ENCODE measurements at regions not wholly inside any gene's neighbourhood (a gene's known extent, or its start where the extent isn't known, plus 50 kb on each side); places are given as distances from the start of the nearest gene placed in this dataset.
"Not testable (repeated sequence)": the region's sequence is repeated elsewhere in the genome, so short reads cannot be mapped to it uniquely, and the experiment has no call there.

DNA sequence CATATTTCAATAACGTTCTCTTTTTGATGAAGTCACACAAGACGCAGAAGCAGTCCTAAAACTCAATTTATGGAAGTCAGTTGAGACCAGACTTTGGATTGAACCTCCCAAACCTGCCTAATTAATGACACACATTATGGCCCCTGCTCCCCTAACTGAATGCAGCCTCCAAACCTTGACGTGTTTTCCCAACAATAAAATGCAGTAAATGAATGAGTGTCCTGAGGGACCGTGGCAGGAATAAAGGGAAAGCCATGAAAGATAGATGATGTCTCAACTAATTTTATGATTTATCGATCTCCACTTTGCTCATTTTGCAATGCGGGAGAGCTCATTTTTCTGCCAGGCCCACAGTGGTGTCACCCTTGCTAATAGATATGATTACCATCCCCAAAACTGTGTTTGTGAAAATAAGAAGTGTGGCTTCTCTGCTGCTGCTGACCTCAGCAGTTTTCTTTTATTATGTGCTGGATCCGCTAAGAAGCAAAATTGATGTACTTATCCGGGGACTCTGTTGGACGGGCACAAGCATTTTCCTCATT is 189.9 kb downstream of the NPIPA8 start:
- not testable (repeated sequence) for DNase-seq

DNA sequence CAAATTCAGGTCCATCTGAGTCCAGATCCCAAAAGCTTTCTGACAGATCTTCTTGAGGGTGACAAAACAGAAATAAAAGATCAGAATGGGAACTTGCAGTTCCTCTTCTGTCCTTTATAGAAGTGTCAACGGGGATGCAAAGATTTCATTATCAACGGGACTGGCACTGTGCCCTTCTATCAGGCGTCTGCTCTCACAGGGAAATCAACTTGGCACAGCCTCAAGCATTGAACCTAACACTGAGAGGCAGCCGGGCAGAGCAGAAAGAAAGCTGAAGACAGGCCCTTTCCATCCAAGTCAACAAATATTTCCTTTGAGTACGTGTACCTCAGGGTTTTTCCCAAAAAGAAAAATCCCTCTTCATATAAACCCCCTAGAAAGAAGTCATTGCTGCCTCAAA is 194.5 kb downstream of the NPIPA8 start:
- DNase-seq: not testable (repeated sequence)

DNA sequence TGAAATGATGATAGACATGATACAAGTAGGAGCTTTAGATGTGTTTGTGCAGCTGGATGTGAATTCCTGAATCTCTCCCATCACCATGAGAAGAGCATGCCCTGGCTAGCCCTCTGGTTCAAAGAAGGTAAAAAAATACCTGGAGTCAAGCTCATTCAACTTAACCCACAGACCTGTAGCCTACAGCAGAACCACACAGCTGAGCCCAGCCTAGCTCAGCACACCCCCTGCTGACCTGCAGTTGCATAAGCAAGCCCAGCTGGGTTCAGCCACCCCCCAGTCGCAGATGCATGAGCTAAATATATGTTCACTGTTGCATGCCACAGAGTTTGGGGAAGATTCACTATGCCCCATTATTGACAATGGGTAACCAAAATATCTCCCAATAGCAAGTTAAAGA is 200.2 kb downstream of the NPIPA8 start:
- DNase-seq: not testable (repeated sequence)

DNA sequence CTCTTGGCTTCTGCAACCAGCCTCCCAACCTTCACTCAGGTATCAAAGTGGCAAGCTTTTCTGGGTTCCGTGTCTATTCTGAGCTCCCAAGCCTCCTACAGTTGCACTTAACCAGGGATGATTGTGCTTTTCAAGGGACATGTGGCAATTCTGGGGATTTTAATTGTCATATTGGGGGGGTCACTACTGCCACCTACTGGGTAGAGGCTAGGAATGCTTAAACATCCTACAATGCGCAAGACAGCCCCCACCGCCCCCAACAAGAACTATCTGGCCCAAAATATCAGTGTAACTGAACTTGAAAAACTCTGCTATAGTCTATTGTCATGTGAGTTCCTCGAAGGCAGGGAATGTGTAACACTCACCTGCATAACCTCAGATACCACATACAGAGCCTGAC is 201.5 kb downstream of the NPIPA8 start:
- not testable (repeated sequence) for DNase-seq

DNA sequence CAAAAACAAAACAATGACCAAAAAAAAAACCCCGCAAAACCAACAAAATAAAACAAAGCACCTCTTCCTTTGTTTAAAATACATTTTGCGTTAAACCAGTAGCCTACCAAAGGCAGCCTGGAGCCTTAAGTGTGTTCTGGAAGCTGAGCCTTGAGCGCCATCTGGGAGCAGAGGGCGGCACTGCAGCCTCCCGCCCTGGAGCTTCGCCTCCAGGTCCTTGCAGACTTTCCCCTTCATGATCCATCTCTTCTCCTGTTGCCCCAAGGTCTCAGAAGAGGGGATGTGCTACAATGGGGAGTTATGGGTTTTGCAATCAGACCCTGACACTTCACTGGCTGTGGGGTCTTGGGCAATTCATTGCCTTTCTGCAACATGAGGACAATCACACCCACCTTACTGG is 204.9 kb downstream of the NPIPA8 start:
- not testable (repeated sequence) for DNase-seq

DNA sequence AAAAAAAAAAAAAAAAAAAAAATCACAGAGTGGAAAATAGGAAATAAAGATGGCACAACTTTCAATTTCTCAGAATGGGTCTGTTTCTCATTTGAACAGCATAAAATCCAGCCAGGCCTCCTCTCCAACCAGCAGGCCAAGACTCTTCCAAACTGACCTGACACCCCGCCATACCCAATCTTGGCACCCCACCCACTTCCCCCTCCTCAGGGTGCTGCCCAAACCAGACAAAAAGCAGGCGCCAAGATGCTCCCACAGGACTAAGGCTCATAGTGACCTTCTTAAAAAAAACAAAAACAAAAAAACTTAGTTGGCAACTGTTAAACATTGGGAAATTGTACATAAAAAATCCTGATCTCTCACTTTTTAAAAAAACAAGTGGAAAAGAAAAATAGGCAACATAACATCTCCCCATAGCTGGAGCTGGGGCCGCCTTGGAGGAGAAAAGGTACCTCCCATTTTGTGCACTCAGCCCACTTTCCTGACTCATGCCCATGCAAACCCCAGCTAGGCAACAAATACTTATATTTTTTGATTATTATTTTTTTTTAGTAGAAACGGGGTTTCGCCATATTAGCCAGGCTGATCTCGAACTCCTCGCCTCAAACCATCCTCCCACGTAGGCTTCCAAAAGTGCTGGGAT is 205.9 kb downstream of the NPIPA8 start:
- DNase-seq: not testable (repeated sequence)

DNA sequence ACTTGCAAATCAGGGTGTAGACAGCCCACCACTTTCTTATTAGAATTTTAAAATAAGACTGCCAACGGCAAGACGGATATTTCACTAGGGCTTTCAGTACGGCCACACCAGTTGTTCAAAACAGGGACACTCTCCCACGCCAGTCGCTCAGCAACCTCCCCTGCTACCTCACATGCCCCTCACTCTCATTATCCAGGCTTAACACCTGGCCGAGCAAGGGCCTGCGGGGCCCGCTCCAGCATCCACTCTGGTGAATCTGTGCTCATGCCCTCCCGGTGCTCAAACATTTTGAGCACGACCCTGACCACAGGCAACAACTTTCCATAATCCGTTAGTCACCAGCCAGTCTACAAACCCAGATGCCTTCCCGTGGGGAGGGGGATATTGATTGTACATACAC is 209.5 kb downstream of the NPIPA8 start:
- not testable (repeated sequence) for DNase-seq

DNA sequence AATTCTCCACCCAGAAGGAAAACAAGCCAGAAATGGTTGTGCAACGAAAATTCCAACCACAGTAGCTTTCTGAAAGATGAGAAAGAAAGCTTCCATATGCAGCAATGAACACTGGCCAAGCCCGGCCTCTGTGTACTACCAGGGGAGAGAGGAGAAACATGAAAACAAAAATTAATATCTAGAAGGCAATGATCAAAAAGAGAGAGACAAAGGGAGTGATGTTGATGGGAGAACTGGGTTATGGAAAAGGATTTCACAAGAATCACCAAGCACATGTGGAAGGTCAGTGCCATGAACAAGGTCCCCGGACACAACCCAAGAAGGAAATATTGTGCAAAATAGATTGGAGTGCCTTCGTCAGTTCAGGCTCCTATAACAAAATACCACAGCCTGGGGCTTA is 217.4 kb downstream of the NPIPA8 start:
- not testable (repeated sequence) for DNase-seq

DNA sequence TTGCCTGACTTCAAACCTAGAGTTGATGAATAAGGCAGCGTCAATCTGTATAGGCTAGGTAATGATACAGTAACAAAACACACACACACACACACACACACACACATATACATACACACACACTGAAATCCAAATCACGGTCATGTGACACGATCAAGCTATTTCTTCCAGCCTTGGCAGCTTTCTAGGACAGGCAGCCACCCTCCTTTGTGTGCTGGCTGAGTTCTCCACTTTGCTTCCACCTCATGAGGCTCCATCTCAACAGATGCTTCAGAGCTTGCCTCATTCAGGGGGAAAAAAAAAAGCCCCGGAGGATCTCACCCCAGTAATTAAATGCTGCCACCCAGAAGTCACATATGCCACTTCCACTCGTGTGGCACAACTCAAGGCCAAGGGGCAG is 217.9 kb downstream of the NPIPA8 start:
- DNase-seq: not testable (repeated sequence)

DNA sequence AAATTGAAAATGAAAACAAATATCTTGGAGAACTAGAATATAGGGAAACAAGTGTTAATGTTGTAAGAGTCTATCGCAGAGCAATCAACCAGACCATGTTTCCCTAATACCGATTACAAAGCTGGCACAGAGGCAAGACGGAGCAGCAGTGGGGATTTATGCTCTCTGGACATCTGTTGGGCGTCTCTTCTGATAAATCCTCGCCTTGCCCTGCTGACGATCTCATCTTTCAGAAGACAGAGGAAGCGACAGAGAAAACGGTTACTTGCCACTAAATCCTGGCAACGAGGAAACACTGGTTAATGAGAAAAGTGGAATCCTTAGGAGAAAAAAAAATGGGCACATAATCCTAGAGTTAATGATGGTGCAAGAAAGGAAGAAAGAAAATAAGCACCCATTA is 218.5 kb downstream of the NPIPA8 start:
- not testable (repeated sequence) for DNase-seq

DNA sequence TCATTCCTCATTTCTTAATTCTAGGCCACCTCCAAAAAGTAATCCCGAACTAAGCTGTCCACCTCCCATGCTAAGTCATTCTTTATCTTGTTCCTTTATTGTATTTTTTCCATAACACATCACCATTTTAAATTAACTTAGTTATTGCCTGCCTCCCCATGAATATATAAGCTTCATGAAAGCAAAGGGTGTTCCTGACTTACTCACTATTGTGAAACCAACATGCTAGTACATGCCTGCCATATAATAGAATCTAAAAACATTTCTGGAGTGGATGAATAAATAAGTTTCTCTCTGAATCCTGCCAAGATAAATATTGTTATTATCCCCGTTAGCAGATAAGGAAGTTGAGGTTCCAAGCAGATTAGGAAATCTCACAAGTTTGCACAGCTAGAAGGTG is 232.1 kb downstream of the NPIPA8 start:
- not testable (repeated sequence) for DNase-seq

DNA sequence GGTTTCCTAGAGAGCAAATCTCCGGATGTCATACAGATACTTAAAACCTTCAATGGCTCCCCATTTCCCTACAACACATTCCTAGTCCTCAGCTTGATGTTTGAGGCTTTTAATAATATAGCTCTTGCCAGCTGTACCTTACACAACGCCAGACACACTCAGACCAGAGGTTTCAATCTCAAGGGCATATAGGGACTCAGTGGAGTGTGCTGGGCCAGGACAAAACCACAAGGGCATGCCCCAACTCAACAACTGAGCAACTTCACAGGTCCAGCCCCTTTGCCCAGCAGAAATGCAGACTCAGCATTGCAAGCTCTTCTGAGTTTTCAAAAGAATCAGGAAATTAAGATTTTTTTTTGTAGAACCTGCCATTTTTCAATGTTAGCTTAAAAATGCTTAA is 235.5 kb downstream of the NPIPA8 start:
- not testable (repeated sequence) for DNase-seq

DNA sequence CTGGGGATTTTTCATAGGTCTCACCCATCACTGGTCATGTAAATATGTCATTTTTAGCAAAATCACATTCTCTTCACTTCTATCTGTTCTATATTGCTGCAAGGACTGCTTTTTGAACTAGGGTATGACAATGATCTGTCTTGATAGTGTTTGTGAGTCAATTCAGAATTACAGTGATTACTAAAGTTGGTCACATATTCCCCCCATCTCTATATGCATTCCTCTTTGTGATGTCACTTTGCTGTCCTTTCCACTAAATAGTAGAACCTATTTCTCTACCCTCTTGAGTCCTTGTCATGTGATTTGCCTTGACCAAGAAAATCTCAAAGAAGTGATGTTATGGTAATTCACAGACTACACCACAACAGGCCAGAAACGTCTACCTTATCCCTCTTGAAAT is 243.9 kb downstream of the NPIPA8 start:
- DNase-seq: not testable (repeated sequence)

DNA sequence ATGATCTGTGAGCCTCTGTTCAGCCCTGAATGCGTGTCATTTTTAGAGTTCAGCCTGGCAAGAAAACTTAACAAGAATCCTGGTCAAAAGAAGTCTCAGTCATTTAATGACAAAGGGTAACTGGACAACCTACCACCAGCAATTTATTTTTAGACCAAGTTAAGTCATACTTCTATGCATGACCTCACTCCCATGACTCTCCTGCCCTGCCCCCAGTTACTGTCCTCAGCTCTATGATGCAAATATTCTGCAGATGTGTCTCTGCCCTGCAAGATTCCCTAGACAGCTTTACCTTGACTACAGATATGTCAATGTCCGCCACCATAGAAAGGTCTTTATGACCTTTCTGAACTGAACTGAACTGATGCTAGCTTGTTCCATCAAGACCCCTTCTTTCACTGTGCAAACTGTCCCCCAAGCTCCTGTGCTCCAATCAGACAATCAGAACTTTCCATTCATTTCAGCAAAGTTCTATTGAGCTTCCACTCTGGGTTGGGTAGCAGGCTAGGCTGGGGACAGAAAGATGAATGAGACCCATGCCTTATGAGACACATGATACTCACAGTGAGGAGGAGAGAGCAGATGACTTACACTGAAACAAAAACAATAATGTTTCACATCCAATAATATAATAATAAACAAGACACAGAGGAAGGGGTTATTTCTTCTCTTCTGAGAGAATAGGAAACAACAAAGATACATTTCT is 255.7 kb downstream of the NPIPA8 start:
- not testable (repeated sequence) for DNase-seq

DNA sequence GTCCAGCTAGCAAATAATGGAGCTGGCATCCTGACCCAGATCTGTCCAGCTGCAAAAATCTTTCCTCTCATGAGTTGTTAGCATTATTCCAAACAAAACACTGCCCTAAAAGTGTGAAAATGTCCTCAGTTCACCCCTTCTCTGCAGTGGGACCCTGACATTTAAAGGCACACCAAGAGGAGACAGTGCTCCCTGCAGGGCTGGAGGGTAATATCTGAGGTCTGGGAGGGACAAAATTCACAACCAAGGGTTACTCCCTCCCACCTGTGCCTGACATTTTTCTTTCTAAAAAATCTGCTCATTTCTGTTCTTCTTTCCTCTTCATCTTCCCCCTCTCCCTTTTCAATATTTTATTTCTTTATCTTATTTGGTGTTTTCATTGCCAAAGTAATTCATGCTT is 258.6 kb downstream of the NPIPA8 start:
- DNase-seq: not testable (repeated sequence)

DNA sequence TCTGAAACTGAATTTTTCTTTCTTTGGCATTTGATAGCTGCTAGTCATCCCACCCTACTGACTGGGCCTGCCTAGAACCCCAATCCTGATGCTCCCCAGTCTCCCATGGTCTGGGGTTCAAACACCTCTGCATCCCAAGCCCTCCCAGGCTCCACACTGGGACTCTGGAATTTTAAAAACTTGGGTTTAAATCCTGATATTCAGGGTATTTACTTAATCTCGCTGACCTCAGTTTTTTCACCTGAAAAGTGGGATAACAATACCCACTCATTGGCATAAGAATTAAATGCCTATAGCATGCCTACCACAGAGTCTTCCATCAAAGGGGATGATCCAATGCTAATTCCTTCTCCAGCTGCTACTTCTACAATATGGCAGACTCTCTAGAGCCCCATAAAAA is 264.4 kb downstream of the NPIPA8 start:
- DNase-seq: no peak

DNA sequence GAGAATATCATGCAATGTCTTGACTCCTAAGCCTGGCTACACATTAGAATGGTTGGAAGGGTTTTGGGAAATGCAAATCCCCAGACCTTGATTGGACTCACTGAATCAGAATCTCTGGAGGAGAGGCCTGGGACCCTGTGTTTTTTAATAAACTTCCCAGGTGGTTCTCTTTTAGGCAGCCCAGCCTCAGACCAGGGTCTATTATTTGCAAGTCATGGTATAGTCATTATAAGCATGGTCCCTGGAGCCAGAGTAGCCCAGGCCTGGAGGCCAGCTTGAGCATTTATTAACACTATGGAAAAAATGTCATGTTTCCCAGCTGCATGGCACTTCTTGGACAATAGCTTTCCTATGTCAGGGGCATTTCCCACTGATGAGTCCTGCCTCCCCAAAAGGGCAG is 266.9 kb downstream of the NPIPA8 start:
- DNase-seq: no peak

DNA sequence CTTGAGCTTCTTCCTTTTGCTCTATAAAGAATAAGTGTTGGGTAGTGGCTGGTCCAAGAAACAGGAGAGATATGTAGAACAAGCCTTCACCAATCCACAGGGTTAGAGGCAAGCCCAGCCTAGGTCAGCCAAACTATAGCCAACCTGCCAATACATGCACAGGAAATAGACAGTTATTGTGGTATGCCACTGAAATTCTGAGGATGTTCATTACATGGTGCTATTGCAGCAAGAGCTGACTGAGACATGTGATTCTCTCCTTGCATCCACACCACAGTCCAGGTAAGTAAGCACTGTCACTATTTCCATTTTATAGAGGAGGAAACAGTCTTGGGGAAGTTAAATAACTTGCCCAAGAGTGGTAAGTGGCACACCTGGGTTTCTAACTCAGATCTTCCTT is 268.1 kb downstream of the NPIPA8 start:
- DNase-seq: no peak

DNA sequence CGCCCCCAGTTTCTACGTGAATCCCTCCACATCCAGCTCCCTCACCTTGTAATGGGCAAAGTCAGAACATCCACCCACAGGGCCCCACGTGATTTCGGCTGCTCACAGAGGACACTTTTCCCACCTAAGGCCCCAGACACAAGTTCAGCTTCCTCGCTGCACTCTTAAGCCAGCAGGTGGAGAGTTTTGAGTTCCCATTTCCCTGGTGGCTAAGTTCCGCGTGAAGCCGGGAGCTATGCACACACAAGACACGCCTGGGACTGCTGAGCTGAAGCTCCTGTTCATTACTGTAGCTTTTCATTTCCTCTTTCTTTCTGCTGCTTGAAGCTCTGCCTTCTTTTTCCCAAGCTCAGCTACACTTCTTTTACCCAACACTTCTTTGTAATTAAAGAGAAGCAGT is 273.8 kb downstream of the NPIPA8 start:
- DNase-seq: no peak

DNA sequence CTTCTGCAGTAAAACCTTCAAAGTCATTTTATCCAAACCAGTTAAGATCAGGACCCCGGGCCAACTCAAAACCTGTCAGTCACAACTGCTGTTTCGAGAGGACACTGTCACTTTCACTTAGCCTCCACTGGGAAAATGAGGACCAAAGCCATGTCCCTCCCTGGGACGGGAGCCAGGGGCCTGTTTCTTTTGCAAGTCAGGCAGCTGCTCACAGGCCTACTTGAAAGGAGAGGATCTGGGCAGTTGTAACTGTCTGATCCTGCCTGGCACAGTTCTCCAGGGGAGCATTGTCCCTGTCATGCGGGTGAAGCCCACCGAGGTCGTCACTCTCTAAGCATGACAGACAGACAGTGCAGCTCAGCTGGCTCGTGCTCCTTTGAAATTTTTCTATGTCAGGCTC is 276.2 kb downstream of the NPIPA8 start:
- DNase-seq: no peak

DNA sequence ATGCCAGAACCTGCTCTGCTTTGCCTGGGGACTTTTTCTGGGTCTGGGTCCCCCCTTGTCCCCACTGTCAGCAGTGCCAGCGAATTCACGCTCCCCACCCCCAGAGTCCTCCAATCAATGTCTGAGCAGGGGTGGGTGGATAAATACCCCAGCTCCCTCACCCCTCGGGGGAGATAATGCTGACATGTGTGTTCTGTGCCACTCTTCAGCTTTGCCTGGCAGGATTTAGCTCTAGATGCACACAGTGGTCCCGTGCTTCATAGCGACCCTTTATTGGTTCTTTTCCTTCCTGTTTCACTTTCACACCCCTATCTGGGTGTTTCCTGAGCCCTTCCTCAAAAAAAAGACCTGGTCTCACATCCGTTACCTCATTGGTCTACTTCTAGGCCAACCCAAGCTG is 277.0 kb downstream of the NPIPA8 start:
- no peak for DNase-seq

DNA sequence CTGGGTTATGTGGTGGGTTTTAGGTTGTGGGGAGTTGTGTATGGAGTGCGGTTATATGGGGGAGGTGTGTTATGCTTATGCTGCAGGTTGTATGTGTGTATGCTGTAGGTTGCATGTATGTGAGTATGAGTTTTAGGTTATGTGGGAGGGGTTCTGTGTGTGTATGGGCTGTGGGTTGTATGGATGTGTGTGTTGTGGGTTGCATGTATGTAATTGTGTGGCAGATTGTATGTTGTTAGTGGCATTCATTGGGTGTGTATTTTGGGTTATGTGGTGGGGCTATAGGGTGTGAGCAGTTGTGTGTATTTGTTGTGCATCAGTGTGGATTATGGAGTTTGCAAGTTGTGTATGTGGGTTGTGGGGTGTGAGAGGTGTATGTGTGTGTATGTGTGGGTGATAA is 277.4 kb downstream of the NPIPA8 start:
- DNase-seq: no peak

DNA sequence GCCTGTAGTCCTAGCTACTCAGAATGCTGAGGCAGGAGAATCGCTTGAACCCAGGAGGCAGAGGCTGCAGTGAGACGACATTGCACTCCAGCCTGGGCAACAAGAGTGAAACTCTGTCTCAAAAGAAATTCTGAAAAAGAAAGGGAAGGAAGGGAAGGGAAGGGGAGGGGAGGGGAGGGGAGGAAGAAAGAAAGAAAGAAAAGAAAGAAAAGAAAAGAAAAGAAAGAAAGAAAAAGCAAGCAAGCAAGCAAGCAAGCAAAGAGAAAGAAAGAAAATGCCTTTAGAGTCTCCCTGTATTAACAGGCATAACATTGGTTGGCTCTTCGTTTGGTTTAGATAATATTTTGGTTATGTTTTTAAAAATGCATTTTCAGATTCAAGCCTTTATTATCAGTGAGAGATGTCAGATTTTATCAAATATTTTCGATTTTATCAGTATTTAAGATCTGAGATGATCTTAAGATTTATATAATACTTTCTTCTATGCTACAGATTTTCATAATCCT is 281.1 kb downstream of the NPIPA8 start:
- DNase-seq: no peak

DNA sequence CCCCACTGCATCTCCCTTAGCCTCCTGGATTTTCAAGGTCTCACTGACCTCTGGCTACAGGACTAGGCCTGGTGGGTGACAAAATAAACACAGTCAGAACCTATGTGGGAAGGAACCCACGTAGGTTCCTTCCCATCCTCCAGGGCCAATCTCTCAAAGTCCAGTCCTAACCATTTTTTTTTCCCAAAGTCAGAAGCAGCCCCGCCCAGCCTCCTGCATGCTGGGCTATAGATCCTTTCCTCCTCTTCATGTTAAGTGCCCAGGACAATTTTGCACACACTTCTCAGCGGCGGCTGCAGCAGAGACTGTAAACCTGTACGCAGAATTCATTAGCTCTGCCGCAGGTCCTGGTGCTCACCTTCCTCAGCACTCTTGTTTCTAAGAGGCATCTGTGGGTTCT is 285.8 kb downstream of the NPIPA8 start:
- no peak for DNase-seq
